ENCODE measurements at regions not wholly inside any gene's neighbourhood (a gene's known extent, or its start where the extent isn't known, plus 50 kb on each side); places are given as distances from the start of the nearest gene placed in this dataset.

- peak; percentile 61 for DNase-seq
These were observed 277.0 kb downstream of the ZNF536 start for GRCh38 chr19:30648866-30649862.

GRCh38 chr19:30647891-30648720 is 275.9 kb downstream of the ZNF536 start:
- DNase-seq: no peak

- DNase-seq: no peak
These were observed 274.6 kb downstream of the ZNF536 start for GRCh38 chr19:30646806-30647205.

- DNase-seq: no peak
These were observed 273.9 kb downstream of the ZNF536 start for GRCh38 chr19:30645946-30646577.

GRCh38 chr19:30640252-30640965 is 268.2 kb downstream of the ZNF536 start:
- no peak for DNase-seq

- no peak for DNase-seq
These were observed 266.7 kb downstream of the ZNF536 start for GRCh38 chr19:30638889-30639288.

GRCh38 chr19:30637926-30638325 is 265.7 kb downstream of the ZNF536 start:
- DNase-seq: no peak

GRCh38 chr19:30634996-30635975 is 263.1 kb downstream of the ZNF536 start:
- DNase-seq: no peak

- DNase-seq: no peak
These were observed 262.1 kb downstream of the ZNF536 start for GRCh38 chr19:30634131-30634830.

- DNase-seq: no peak
These were observed 258.8 kb downstream of the ZNF536 start for GRCh38 chr19:30631033-30631370.

- DNase-seq: peak; percentile 32
These were observed 258.3 kb downstream of the ZNF536 start for GRCh38 chr19:30630289-30631032.

GRCh38 chr19:30629086-30629485 is 256.9 kb downstream of the ZNF536 start:
- no peak for DNase-seq

GRCh38 chr19:30626626-30626966 is 254.4 kb downstream of the ZNF536 start:
- no peak for DNase-seq

GRCh38 chr19:30625947-30626625 is 253.9 kb downstream of the ZNF536 start:
- DNase-seq: no peak

- DNase-seq: no peak
These were observed 250.1 kb downstream of the ZNF536 start for GRCh38 chr19:30622276-30622675.

GRCh38 chr19:30621326-30621920 is 249.2 kb downstream of the ZNF536 start:
- no peak for DNase-seq

GRCh38 chr19:30620354-30620753 is 248.2 kb downstream of the ZNF536 start:
- DNase-seq: no peak

GRCh38 chr19:30609656-30610270 is 237.6 kb downstream of the ZNF536 start:
- no peak for DNase-seq

- no peak for DNase-seq
These were observed 236.3 kb downstream of the ZNF536 start for GRCh38 chr19:30608471-30608870.

Measured in NCI-H1105 treated with DMSO at 0.1 percent for 48 hours (cell line).